Vagina (tissue), 2 donors: ENCODE measurements at regions not wholly inside any gene's neighbourhood (a gene's known extent, or its start where the extent isn't known, plus 50 kb on each side); places are given as distances from the start of the nearest gene placed in this dataset.

ENCODE experiments used
- CTCF ChIP-seq, 3 experiments: fragments of 450-650 bp in 2 of 3; fragments of 200-600 bp in 1 of 3; sonication (generic) in 1 of 3; IDR thresholded peaks; one replicate each; pipeline ENCODE4 v1.5.1; 2017 to 2019; ENCODE audit warnings: antibody characterized with exemption in 3 of 3, mild to moderate bottlenecking in 2 of 3, moderate library complexity in 2 of 3
- POLR2A ChIP-seq, 2 donors: fragments of 450-650 bp; IDR thresholded peaks; one replicate each; pipeline ENCODE4 v1.6.1; 2017; ENCODE audit warnings: antibody characterized with exemption in 2 of 2, mild to moderate bottlenecking in 2 of 2, moderate library complexity in 2 of 2
- POLR2AphosphoS5 ChIP-seq, 2 donors: sonication (generic); formaldehyde crosslinking; IDR thresholded peaks; one replicate each; pipeline ENCODE4 v1.9.0; 2017; ENCODE audit warnings: antibody characterized with exemption in 2 of 2, mild to moderate bottlenecking in 2 of 2, low read depth in 1 of 2; ENCODE audit not compliant: insufficient read depth in 1 of 2

DNA sequence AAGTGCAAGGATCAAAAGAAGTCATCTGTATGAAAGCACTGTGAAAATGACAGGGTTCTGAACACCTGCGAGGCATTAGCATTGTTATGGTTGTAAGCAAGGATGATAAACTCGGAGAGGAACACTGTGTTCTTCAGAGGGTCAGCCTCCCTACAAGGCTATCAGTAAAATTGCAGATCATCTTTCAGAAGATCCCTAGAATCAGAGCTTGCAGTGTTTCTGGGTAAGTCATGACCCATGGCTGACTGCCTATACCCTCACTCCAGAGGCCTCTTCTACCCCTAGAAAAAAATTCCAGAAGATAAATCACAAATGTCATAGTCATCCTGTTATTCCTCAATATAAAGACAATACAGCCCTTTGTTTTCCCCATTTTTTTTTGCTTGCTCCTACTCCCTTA, 292.6 kb downstream of the DMAC1 start:
- TF ChIP-seq CTCF (IDR thresholded peaks at IDR 0.05) = no peak
- no peak for TF ChIP-seq POLR2AphosphoS5 (IDR thresholded peaks at IDR 0.05; ENCODE audit: insufficient read depth in 1 of 2, low read depth in 1 of 2)
- no peak for TF ChIP-seq POLR2A (IDR thresholded peaks at IDR 0.05)
